Transverse colon (tissue), 4 donors: ENCODE measurements at regions not wholly inside any gene's neighbourhood (a gene's known extent, or its start where the extent isn't known, plus 50 kb on each side); places are given as distances from the start of the nearest gene placed in this dataset.

Experiments used
- DNase-seq: peaks from one replicate; pipeline ENCODE4 v3.0.0-alpha.2; 2019
- H3K27ac ChIP-seq, 4 donors: fragments of 200-600 bp; sonication (generic); 2 replicates each; pipeline ENCODE4 v1.5.1; 2016 to 2018; ENCODE audit warnings: inconsistent platforms in 4 of 4
- H3K27me3 ChIP-seq: fragments of 200-600 bp; sonication (generic); 2 replicates; pipeline ENCODE4 v1.5.1; 2017; ENCODE audit warnings: inconsistent platforms
- H3K36me3 ChIP-seq, 4 donors: fragments of 200-600 bp; sonication (generic); 2 replicates each; pipeline ENCODE4 v1.5.1; 2017 to 2019; ENCODE audit warnings: inconsistent platforms in 4 of 4
- H3K4me1 ChIP-seq, 4 donors: fragments of 200-600 bp; sonication (generic); 2 replicates each; pipeline ENCODE4 v1.5.1; 2017 to 2020; ENCODE audit warnings: inconsistent platforms in 4 of 4
- H3K4me3 ChIP-seq, 4 donors: fragments of 200-600 bp; sonication (generic); 1 replicate in 1 of 4; 2 replicates in 3 of 4; pipeline versions ENCODE4 v1.5.1 to v1.6.1; 2017 to 2019; ENCODE audit warnings: inconsistent platforms in 4 of 4
- H3K9me3 ChIP-seq, 2 donors: fragments of 200-600 bp; sonication (generic); 2 replicates each; pipeline ENCODE4 v1.5.1; 2017 to 2019; ENCODE audit warnings: inconsistent platforms in 2 of 2
- CTCF ChIP-seq, 5 experiments: fragments of 200-600 bp in 3 of 5; fragments of 450-650 bp in 2 of 5; sonication (generic) in 3 of 5; IDR thresholded peaks; 1 replicate in 2 of 5; 2 replicates in 3 of 5; pipeline ENCODE4 v1.5.1; 2016 to 2017; ENCODE audit warnings: antibody characterized with exemption in 5 of 5, inconsistent platforms in 3 of 5, mild to moderate bottlenecking in 2 of 5, moderate library complexity in 1 of 5
- EP300 ChIP-seq: sonication (generic); formaldehyde crosslinking; IDR thresholded peaks from one replicate; pipeline ENCODE4 v1.6.1; 2017; ENCODE audit warnings: antibody characterized with exemption, low read depth
- POLR2A ChIP-seq: fragments of 450-650 bp; IDR thresholded peaks from one replicate; pipeline ENCODE4 v1.6.1; 2016; ENCODE audit warnings: antibody characterized with exemption, mild to moderate bottlenecking, moderate library complexity
- POLR2AphosphoS5 ChIP-seq, 3 donors: sonication (generic); formaldehyde crosslinking; IDR thresholded peaks; one replicate each; pipeline ENCODE4 v1.6.1; 2016; ENCODE audit warnings: antibody characterized with exemption in 3 of 3
- WGBS, 2 donors: methylation state at CpG; one replicate each; pipeline ENCODE4 v1.1.5; 2018; ENCODE audit warnings: low coverage in 1 of 2; 5-methylcytosine and 5-hydroxymethylcytosine counted together
- in situ Hi-C, 4 donors: fragments of 200-750 bp; cut with MboI; loops; one replicate each; pipeline versions ENCODE4 v1.15.0 to v1.15.1; 2017; ENCODE audit warnings: low sequenced_read_pairs in 3 of 4, low pct_ligation_motif_present in 1 of 4, low pct_unique_long_range_greater_than_20kb in 1 of 4
- intact Hi-C: fragments of 100-400 bp; cut with DNase I; formaldehyde crosslinking; loops from one replicate; pipeline ENCODE4 v1.15.1; 2023; ENCODE audit warnings: low total_unique reads

- Histone ChIP-seq H3K27ac (no peak overlapping the region), H3K9me3 (no peaks in the 10 kb centered on the region), H3K27me3 (no peaks in the 10 kb centered on the region), H3K36me3 (no peaks in the 10 kb centered on the region), H3K4me1 (no peaks in the 10 kb centered on the region), H3K4me3 (no peak overlapping the region)
- TF ChIP-seq POLR2AphosphoS5 (IDR thresholded peaks at IDR 0.05) (no peak), EP300 (no peak), CTCF (IDR thresholded peaks at IDR 0.05) (no peak), POLR2A (no peak)
- in situ Hi-C loops (no loop called here), intact Hi-C loops (no loop called here)
- DNase-seq: no peak
These were observed 874.6 kb upstream of the POT1 start for GRCh38 chr7:125804273-125804672.

GRCh38 chr7:125780153-125780552 is 850.5 kb upstream of the POT1 start:
- no peak for TF ChIP-seq POLR2AphosphoS5 (IDR thresholded peaks at IDR 0.05)
- no peak for TF ChIP-seq EP300
- in situ Hi-C loops (no loop called here), intact Hi-C loops (no loop called here)
- H3K27me3 ChIP-seq: no peaks in the 10 kb centered on the region
- no peak overlapping the region for H3K4me3 ChIP-seq
- no peaks in the 10 kb centered on the region for H3K4me1 ChIP-seq
- H3K27ac ChIP-seq: no peak overlapping the region
- H3K9me3 ChIP-seq: no peaks in the 10 kb centered on the region
- H3K36me3 ChIP-seq: no peaks in the 10 kb centered on the region
- no peak for DNase-seq
- 63 to 69% methylated on average over 1 of the region's 1 CpG for WGBS, 2 donors

GRCh38 chr7:125775317-125775716 is 845.7 kb upstream of the POT1 start:
- Histone ChIP-seq H3K27me3 (no peaks in the 10 kb centered on the region), H3K4me3 (no peak overlapping the region), H3K4me1 (no peaks in the 10 kb centered on the region), H3K9me3 (no peaks in the 10 kb centered on the region), H3K36me3 (no peaks in the 10 kb centered on the region), H3K27ac (no peak overlapping the region)
- TF ChIP-seq CTCF (IDR thresholded peaks at IDR 0.05): no peak
- no peak for TF ChIP-seq POLR2A
- TF ChIP-seq EP300: no peak
- TF ChIP-seq POLR2AphosphoS5 (IDR thresholded peaks at IDR 0.05): no peak
- 41% methylated on average over 4 of the region's 4 CpGs for WGBS, 2 donors
- intact Hi-C loops: no loop called here
- in situ Hi-C loops: no loop called here
- DNase-seq: no peak

GRCh38 chr7:125773113-125773785 is 843.6 kb upstream of the POT1 start:
- no peak for DNase-seq
- Histone ChIP-seq H3K4me1 (no peaks in the 10 kb centered on the region), H3K27me3 (no peaks in the 10 kb centered on the region), H3K27ac (no peak overlapping the region), H3K9me3 (no peaks in the 10 kb centered on the region), H3K4me3 (no peak overlapping the region), H3K36me3 (no peaks in the 10 kb centered on the region)
- intact Hi-C loops (no loop called here), in situ Hi-C loops (no loop called here)
- 74 to 78% methylated on average over 15 to 19 of the region's 19 CpGs for WGBS, 2 donors
- TF ChIP-seq CTCF (IDR thresholded peaks at IDR 0.05) (no peak), POLR2A (no peak), EP300 (no peak), POLR2AphosphoS5 (IDR thresholded peaks at IDR 0.05) (no peak)

- H3K27ac ChIP-seq: no peak overlapping the region
- intact Hi-C loops (no loop called here), in situ Hi-C loops (no loop called here)
- TF ChIP-seq POLR2A: no peak
- no peak for TF ChIP-seq POLR2AphosphoS5 (IDR thresholded peaks at IDR 0.05)
- no peak for TF ChIP-seq EP300
- H3K4me1 ChIP-seq: no peaks in the 10 kb centered on the region
- peaks cover 0 to 4% of the 10 kb centered on the region in 2 donors for H3K9me3 ChIP-seq
- no peak overlapping the region for H3K4me3 ChIP-seq
- no peak for DNase-seq
- H3K27me3 ChIP-seq: no peaks in the 10 kb centered on the region
- H3K36me3 ChIP-seq: no peaks in the 10 kb centered on the region
These were observed 818.3 kb upstream of the POT1 start for GRCh38 chr7:125747966-125748365.
